ENCODE measurements at regions not wholly inside any gene's neighbourhood (a gene's known extent, or its start where the extent isn't known, plus 50 kb on each side); places are given as distances from the start of the nearest gene placed in this dataset.

DNA sequence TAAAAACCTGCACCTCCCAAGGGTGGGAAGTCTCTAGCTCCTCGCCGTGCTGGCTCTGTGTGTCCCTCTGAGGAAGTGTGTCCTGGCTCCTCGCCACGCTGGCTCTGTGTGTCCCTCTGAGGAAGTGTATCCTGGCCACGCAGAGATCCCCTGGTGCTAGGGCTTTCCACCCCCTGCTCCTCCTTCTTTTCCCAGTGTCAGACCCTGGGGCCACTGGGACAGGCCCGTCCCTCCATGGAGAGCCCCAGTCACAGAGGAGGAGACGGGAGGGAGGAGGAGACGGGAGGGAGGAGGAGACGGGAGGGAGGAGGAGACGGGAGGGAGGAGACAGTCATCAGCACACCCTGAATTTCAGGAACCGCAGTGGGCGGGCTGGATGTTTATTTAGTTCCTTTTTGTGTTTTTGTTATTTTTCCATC is 53.8 kb upstream of the HGFAC start:
- H3K27ac ChIP-seq (ENCODE audit: insufficient read depth, low read depth, low read length), result peak overlapping the region; percentile 12
- ChIA-PET POLR2A (no interaction called here), CTCF (interaction anchor here (1.1 to 2.5 kb wide), 4 partner anchors 12 to 70 kb away, joined by 3 to 15 read pairs (median 6); no protein-coding TSS in a partner anchor)
- H3K9me1 ChIP-seq (replicated peaks; ENCODE audit: control insufficient read depth, extremely low read depth, insufficient read depth, low read length), result no peaks in the 10 kb centered on the region
- peak overlapping the region; percentile 56 for H2AFZ ChIP-seq (ENCODE audit: low read depth, low read length)
- H4K20me1 ChIP-seq (replicated peaks; ENCODE audit: control insufficient read depth, extremely low read depth, insufficient read depth, low read length), result no peaks in the 10 kb centered on the region
- no peaks in the 10 kb centered on the region for H3K27me3 ChIP-seq (ENCODE audit: control insufficient read depth in 2 of 2, insufficient read depth in 2 of 2, low read length in 2 of 2)
- H3K4me1 ChIP-seq (ENCODE audit: control insufficient read depth, extremely low read depth, insufficient read depth, low read length), result peaks cover 37% of the 10 kb centered on the region
- H3K79me2 ChIP-seq (ENCODE audit: control insufficient read depth, insufficient read depth, low read length), result peaks cover 5% of the 10 kb centered on the region
- DNase-seq (ENCODE audit: low read depth, low spot score) (peak; percentile 58), FAIRE-seq (peak; percentile 91)
- BruUV-seq (replicated peaks), result no TSS peak
- no peaks in the 10 kb centered on the region for H3K9me3 ChIP-seq (replicated peaks; ENCODE audit: control insufficient read depth, insufficient read depth, low read length)
- H3K36me3 ChIP-seq (ENCODE audit: control insufficient read depth in 2 of 2, extremely low read depth in 1 of 2, insufficient read depth in 2 of 2, low read length in 2 of 2), result no peaks in the 10 kb centered on the region
- H3K9ac ChIP-seq (replicated peaks; ENCODE audit: extremely low read depth, insufficient read depth, low read length), result peak overlapping the region; percentile 13
- H3K4me3 ChIP-seq (replicated peaks in 1 of 3; ENCODE audit: insufficient read depth in 1 of 3, low read depth in 1 of 3, low read length in 3 of 3), result peak overlapping the region in 1 of 3 experiments; percentile 7
- intact Hi-C loops (cut with micrococcal nuclease) (loop anchor here (5.0 kb wide), 2 partner anchors 41 to 49 kb away; no protein-coding TSS in a partner anchor), dilution Hi-C loops (cut with MboI; ENCODE audit: extremely low pct_ligation_motif_present, low sequenced_read_pairs) (no loop called here)
- TF ChIP-seq POLR2AphosphoS5 (IDR thresholded peaks at IDR 0.05; ENCODE audit: insufficient read depth, low read depth, low read length) (no peak), JUN (IDR thresholded peaks at IDR 0.05; ENCODE audit: borderline replicate concordance, insufficient read depth, insufficient read length, low read depth) (no peak), EZH2 (IDR thresholded peaks at IDR 0.05; ENCODE audit: borderline replicate concordance, low read depth, low read length, severe bottlenecking) (no peak), MYC (IDR thresholded peaks at IDR 0.05; ENCODE audit: low read depth, low read length) (no peak), GATA2 (IDR thresholded peaks at IDR 0.05; ENCODE audit: insufficient read depth, insufficient read length, low read depth, low read length) (no peak), FOS (IDR thresholded peaks at IDR 0.05; ENCODE audit: borderline replicate concordance, insufficient read depth, low read length) (no peak), POLR2A (IDR thresholded peaks at IDR 0.05; ENCODE audit: low read depth, low read length) (no peak)
- TF ChIP-seq, protein P1, sequence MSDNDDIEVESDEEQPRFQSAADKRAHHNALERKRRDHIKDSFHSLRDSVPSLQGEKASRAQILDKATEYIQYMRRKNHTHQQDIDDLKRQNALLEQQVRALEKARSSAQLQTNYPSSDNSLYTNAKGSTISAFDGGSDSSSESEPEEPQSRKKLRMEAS (IDR thresholded peaks at IDR 0.05; ENCODE audit: insufficient read depth, insufficient read length), result no peak
- TF ChIP-seq, protein P2, sequence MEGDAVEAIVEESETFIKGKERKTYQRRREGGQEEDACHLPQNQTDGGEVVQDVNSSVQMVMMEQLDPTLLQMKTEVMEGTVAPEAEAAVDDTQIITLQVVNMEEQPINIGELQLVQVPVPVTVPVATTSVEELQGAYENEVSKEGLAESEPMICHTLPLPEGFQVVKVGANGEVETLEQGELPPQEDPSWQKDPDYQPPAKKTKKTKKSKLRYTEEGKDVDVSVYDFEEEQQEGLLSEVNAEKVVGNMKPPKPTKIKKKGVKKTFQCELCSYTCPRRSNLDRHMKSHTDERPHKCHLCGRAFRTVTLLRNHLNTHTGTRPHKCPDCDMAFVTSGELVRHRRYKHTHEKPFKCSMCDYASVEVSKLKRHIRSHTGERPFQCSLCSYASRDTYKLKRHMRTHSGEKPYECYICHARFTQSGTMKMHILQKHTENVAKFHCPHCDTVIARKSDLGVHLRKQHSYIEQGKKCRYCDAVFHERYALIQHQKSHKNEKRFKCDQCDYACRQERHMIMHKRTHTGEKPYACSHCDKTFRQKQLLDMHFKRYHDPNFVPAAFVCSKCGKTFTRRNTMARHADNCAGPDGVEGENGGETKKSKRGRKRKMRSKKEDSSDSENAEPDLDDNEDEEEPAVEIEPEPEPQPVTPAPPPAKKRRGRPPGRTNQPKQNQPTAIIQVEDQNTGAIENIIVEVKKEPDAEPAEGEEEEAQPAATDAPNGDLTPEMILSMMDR (IDR thresholded peaks at IDR 0.05; ENCODE audit: extremely low read depth in 1 of 2, insufficient read depth in 1 of 2, low read depth in 1 of 2, low read length in 2 of 2), result no peak
- H3K4me2 ChIP-seq (ENCODE audit: insufficient read depth, low read length), result peak overlapping the region; percentile 58
